ENCODE measurements at regions not wholly inside any gene's neighbourhood (a gene's known extent, or its start where the extent isn't known, plus 50 kb on each side); places are given as distances from the start of the nearest gene placed in this dataset.
"Not testable (repeated sequence)": the region's sequence is repeated elsewhere in the genome, so short reads cannot be mapped to it uniquely, and the experiment has no call there.

GRCh38 chr9:87405677-87406542, 91.8 kb upstream of the DAPK1 start:
- no peak overlapping the region for H3K27ac ChIP-seq

GRCh38 chr9:87406543-87407166, 91.0 kb upstream of the DAPK1 start:
- Histone ChIP-seq H3K4me3 (no peak overlapping the region), H3K27ac (no peak overlapping the region)

More at GRCh38 chr9:87405677-87406542, 91.8 kb upstream of the DAPK1 start:
- no peak overlapping the region for H3K4me3 ChIP-seq

- not testable (repeated sequence) for H3K27ac ChIP-seq, H3K4me3 ChIP-seq
Observed at GRCh38 chr9:87410047-87411005, 87.3 kb upstream of the DAPK1 start.

GRCh38 chr9:87420884-87421283, 76.8 kb upstream of the DAPK1 start:
- H3K27ac ChIP-seq, result no peak overlapping the region
- no peak overlapping the region for H3K4me3 ChIP-seq

- no peak overlapping the region for H3K27ac ChIP-seq
Observed at GRCh38 chr9:87421734-87422133, 75.9 kb upstream of the DAPK1 start.

GRCh38 chr9:87422999-87423398, 74.7 kb upstream of the DAPK1 start:
- no peak overlapping the region for H3K4me3 ChIP-seq
- no peak overlapping the region for H3K27ac ChIP-seq

More at GRCh38 chr9:87421734-87422133, 75.9 kb upstream of the DAPK1 start:
- no peak overlapping the region for H3K4me3 ChIP-seq

- H3K27ac ChIP-seq, H3K4me3 ChIP-seq: not testable (repeated sequence)
Observed at GRCh38 chr9:87423885-87424284, 73.8 kb upstream of the DAPK1 start.

- H3K27ac ChIP-seq, result no peak overlapping the region
- no peak overlapping the region for H3K4me3 ChIP-seq
Observed at GRCh38 chr9:87425202-87425601, 72.5 kb upstream of the DAPK1 start.

GRCh38 chr9:87427851-87428506, 69.7 kb upstream of the DAPK1 start:
- Histone ChIP-seq H3K27ac (no peak overlapping the region), H3K4me3 (no peak overlapping the region)

GRCh38 chr9:87428659-87429058, 69.0 kb upstream of the DAPK1 start:
- no peak overlapping the region for H3K4me3 ChIP-seq
- no peak overlapping the region for H3K27ac ChIP-seq

GRCh38 chr9:87431837-87432236, 65.8 kb upstream of the DAPK1 start:
- no peak overlapping the region for H3K4me3 ChIP-seq
- no peak overlapping the region for H3K27ac ChIP-seq

GRCh38 chr9:87433853-87434252, 63.8 kb upstream of the DAPK1 start:
- Histone ChIP-seq H3K4me3 (no peak overlapping the region), H3K27ac (no peak overlapping the region)

GRCh38 chr9:87434366-87434765, 63.3 kb upstream of the DAPK1 start:
- H3K27ac ChIP-seq, result no peak overlapping the region
- no peak overlapping the region for H3K4me3 ChIP-seq

- no peak overlapping the region for H3K4me3 ChIP-seq
- no peak overlapping the region for H3K27ac ChIP-seq
Observed at GRCh38 chr9:87435189-87435880, 62.3 kb upstream of the DAPK1 start.

- Histone ChIP-seq H3K4me3 (no peak overlapping the region), H3K27ac (no peak overlapping the region)
Observed at GRCh38 chr9:87436716-87437115, 61.0 kb upstream of the DAPK1 start.

GRCh38 chr9:87437966-87438365, 59.7 kb upstream of the DAPK1 start:
- H3K4me3 ChIP-seq, result no peak overlapping the region

GRCh38 chr9:87441251-87441650, 56.4 kb upstream of the DAPK1 start:
- Histone ChIP-seq H3K4me3 (no peak overlapping the region), H3K27ac (no peak overlapping the region)

More at GRCh38 chr9:87437966-87438365, 59.7 kb upstream of the DAPK1 start:
- no peak overlapping the region for H3K27ac ChIP-seq

- no peak overlapping the region for H3K27ac ChIP-seq
- H3K4me3 ChIP-seq, result no peak overlapping the region
Observed at GRCh38 chr9:87442451-87442850, 55.2 kb upstream of the DAPK1 start.

GRCh38 chr9:87443006-87443405, 54.7 kb upstream of the DAPK1 start:
- no peak overlapping the region for H3K27ac ChIP-seq

More at GRCh38 chr9:87443006-87443405, 54.7 kb upstream of the DAPK1 start:
- H3K4me3 ChIP-seq, result no peak overlapping the region
